ENCODE measurements at regions not wholly inside any gene's neighbourhood (a gene's known extent, or its start where the extent isn't known, plus 50 kb on each side); places are given as distances from the start of the nearest gene placed in this dataset.

DNA sequence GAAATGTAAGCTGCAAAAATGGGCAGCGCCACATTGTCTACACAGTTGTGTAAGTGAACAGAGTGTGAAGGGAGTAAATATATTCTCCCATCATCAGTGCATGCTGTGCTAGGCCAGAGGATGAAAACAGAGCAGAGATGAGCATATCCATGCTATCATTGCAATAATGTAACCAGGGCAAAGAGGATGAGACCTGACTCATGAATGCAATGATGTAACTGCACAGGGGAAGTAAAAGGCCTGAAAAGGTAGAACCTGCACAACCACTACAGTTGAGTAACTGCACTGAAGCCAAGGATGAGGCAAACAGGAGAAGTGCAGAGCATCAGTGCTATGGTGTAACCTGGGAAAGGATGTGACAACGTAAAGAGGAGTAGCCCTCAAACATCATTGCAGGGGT, 220.4 kb upstream of the FAM47C start:
- DNase-seq (ENCODE audit: extremely low read depth, low read depth), result no peak
- TF ChIP-seq CTCF (IDR thresholded peaks at IDR 0.05; ENCODE audit: low read depth, low read length), result no peak

GRCh38 chrX:36803151-36803550, 205.0 kb upstream of the FAM47C start:
- no peak for DNase-seq (ENCODE audit: extremely low read depth, low read depth)
- TF ChIP-seq CTCF (IDR thresholded peaks at IDR 0.05; ENCODE audit: low read depth, low read length), result no peak

DNA sequence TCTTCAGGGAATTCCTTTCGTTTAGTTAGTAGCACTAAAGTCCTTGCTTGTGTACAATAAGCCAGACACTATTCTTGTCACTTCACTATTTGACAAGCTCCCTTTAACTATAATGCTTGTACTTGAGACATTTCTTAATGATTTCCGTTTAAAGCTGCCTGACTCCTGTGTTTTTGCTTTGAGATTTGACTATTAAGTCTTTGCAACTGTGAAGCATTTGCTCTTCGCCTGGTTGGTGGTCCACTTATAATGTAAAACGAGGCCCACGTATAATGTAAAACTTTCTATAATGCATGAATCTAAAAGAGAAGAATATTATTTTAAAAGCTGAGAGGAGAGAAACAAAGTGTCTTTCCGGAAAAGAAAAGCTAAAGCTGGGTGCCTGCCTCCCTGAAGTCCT, 204.1 kb upstream of the FAM47C start:
- no peak for TF ChIP-seq CTCF (IDR thresholded peaks at IDR 0.05; ENCODE audit: low read depth, low read length)
- DNase-seq (ENCODE audit: extremely low read depth, low read depth), result no peak

- no peak for DNase-seq (ENCODE audit: extremely low read depth, low read depth)
- TF ChIP-seq CTCF (IDR thresholded peaks at IDR 0.05; ENCODE audit: low read depth, low read length), result no peak
These were observed 163.3 kb upstream of the FAM47C start for GRCh38 chrX:36844857-36845256.

- DNase-seq (ENCODE audit: extremely low read depth, low read depth), result no peak
- no peak for TF ChIP-seq CTCF (IDR thresholded peaks at IDR 0.05; ENCODE audit: low read depth, low read length)
These were observed 160.7 kb upstream of the FAM47C start for GRCh38 chrX:36847496-36847895.

DNA sequence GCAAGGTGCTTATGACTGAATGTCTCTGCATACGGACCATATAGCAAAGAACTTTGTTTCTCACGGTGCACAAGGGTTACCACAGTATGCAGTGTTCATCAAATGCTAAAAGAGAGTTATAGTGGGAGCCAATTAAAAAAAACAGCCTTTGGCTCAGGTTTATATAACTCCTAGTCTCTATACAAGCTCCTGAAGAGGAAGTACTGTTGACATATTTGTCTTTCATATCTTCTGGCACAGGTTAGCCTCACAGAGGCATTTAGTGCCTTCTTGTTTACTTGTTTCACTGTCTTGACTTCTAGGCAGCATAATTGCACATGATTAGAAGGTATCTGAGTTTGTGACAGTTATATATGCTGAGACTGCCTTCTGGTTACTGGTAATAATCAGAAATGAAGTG, 158.8 kb upstream of the FAM47C start:
- TF ChIP-seq CTCF (IDR thresholded peaks at IDR 0.05; ENCODE audit: low read depth, low read length), result no peak
- DNase-seq (ENCODE audit: extremely low read depth, low read depth), result no peak

- DNase-seq (ENCODE audit: extremely low read depth, low read depth), result no peak
- TF ChIP-seq CTCF (IDR thresholded peaks at IDR 0.05; ENCODE audit: low read depth, low read length), result no peak
These were observed 151.3 kb upstream of the FAM47C start for GRCh38 chrX:36856849-36857248.

All from AG09319 (cell line).